Hematopoietic multipotent progenitor cell (in vitro differentiated cells): ENCODE measurements at regions not wholly inside any gene's neighbourhood (a gene's known extent, or its start where the extent isn't known, plus 50 kb on each side); places are given as distances from the start of the nearest gene placed in this dataset.
A peak's percentile ranks its signal among the peaks of the same experiment; 100 is the strongest.
"Not testable (repeated sequence)": the region's sequence is repeated elsewhere in the genome, so short reads cannot be mapped to it uniquely, and the experiment has no call there.

ENCODE experiments used
- DNase-seq, 3 donors: peaks; one replicate each; pipeline ENCODE4 v3.0.0-alpha.2; 2011 to 2015; ENCODE audit warnings: low read depth in 2 of 3, low spot score in 2 of 3

DNA sequence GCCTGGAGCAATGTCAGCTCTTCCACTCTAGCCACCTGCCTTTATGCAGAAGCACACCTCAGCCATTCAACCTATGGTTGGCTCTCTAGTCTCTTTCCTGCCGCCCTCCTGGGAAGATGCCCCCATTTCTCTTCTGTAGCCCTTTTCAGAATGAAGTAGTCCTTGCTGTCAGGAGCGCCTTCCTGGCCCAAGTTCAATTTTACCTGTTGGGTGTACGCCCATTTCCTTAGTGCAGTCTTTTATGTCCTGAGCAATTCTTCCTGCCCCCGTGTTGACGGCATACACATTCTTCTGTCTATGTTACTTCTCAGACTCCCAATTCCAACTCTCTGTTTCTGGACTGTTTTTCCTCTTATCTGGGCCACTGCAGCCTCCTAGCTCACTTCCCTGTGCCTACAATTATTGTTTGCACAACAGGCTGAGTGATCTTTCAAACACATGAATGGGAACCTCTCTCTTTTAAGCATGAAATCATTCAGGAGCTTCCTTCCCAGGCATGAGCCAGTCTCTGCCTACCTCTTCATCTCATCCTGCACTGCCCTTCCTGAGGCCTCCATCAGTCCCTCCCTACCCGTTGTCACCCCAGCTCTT, 389.2 kb downstream of the CD83 start:
- DNase-seq, result no peak

DNA sequence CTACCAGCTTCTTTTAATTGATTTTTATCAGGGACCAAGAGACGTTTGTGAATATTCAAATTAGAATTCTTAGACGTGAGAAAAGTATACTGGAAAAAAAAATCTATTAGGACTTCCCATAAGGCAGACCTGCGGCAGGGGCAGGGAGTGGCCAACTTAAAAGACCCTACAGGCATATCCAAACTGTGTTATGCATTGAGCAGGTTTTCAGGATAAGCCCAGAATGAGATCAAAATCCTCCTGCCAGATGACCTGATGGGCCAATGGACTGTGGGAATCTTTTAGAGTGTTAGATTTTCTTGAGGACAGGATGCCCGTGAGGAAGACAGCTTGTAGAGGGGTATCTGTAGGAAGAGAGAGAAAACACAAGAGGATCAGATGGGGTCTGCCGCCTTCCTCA, 391.5 kb downstream of the CD83 start:
- DNase-seq, result no peak

DNA sequence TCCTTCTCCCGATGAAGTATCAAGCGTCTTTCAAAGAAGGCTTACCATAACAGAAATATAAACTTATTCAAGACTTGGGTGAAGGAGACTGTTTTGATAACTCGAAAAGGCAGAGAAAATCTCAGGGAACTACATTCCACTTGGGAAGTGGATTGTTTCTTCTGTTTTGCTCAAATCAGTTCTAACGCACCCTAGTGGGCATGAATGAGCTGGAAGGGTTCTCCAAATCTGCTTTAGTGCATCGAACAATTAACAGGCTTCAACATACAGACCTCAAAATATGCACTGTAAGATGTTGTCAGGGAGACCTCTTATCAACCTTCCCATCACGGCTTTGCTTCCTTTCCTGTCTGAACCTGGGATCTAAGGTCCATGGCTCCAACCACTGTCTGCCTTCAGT, 392.5 kb downstream of the CD83 start:
- DNase-seq, result no peak

DNA sequence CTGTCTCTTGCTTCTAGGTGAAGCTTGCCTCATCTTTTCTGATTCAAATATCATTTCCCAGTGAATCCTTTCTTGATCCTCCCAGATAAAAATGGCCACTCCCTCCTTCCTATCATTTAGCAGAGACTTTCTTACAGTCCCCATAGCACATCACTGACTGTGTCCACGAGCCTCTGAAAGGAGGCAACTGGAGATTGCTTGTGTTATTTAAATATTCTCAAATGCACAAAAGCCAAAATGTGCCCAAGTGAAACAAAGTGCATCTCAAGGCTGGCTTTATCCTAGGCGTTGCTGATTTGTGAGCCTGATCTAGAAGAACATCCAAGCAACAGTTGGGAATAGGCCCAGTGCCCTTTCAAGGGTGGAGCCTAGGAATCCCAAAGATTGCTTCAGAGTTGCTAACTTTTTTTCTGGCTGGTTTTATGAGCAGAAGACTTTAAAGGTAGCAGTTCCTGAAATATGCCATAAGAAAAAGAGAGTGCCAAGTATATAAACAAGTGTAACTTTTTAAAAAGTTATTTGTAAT, 393.6 kb downstream of the CD83 start:
- DNase-seq, result no peak

DNA sequence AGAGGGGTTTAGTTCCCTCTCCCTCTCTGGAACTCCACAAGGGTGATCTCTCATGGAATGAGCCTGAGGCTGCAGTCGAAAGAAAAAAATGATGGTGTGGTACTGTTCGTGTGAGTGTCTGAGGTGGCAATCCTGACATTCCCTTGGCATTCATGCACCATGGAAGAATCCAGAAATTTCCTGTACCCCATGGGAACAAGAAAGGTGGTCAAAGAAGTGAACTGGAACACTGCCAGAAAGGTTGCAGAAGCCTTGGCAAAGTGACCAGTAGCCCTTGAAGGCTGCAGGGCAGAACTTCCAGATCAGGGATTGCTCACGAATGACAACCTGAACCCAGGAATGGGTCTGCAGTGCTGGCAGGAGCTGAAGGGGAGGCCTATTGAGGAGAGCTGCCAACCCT, 394.7 kb downstream of the CD83 start:
- DNase-seq, result no peak

DNA sequence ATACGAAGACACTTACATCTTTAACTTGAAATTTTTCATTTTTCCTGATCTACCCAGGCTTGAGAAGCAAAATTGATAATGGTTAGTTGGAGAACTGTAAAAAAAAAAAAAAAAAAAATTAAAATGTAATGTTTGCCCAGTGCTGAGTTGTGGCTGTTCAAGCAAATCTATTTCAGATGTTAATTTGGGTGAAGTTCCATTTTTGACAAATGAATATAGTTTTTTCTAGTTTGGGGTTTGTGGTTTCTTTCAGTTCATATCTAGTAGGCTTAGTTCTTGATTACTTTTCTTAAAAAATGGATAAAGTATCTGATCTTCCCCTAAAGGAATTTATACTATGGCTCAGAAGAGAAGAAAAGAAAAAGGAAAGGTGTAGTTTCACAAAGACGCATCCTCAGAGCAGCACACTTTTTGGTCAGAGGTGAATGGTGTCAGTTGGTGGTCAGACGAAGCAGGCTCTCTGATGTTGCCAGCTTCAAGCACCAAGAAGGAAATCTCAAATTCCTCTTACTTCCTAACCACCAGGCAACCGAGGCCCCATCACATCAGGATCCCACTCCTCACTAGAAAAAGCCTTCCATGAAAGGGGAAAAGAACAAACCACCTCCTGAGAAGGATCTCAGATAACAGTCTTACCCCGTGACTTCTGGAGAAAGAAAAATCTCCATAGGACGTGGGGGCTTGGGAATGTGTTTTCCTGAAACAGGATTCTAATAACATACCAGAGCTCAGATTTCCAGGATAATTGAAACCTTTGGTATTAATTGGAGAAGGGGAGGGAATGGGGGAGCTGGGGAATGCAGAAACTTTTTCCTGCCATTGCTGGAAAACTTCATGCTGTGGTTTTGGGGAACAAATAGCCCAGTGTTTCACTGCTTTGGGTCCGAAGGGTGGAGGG, 396.2 kb downstream of the CD83 start:
- peak in 1 of 3 donors; percentile 24 for DNase-seq

DNA sequence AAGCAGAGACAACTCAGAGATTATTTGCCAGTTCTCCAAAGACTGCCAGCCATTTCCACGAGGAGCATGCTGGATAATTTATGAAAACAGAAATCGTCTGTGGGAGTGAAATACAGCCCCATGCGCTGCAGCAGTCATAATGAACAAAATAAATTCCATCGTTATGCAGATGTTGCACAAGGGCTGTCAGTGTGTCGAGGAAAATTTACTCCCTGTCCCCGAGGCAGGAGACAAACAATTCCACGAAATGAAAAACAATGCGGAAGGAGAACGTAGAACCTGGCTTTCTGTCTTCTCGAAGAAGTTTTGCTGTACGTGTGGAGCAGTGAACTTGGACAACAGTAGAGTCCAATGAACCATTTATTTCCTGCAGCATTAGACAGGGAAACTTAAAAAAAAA, 399.4 kb downstream of the CD83 start:
- DNase-seq, result no peak

DNA sequence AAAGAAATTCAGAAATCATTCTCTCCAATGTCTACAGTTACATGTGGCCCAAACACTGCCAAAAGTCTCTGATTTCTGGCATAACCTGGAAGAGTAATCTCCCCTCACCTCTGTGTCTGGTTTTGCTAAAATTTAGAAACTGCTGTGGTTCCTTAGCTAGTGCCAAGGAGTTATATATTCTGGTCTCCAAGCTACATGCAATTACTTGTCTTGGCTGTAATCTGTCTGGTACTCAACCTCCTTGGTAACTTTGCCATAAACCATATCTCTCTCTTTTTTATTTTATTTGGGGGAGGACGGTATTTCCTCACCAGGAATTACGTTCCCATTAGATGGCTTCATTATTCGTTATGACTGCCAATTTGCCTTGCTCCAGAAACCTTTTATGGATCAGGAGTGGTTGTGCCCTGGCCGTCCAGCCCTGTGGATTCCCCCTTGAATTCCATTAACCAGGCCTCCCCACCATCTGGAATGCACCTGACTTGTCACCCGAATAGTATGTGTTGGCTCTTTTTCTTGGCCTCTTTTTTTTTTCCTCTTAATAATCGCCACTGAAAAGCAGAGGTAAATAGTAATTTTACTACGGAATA, 400.0 kb downstream of the CD83 start:
- no peak for DNase-seq

DNA sequence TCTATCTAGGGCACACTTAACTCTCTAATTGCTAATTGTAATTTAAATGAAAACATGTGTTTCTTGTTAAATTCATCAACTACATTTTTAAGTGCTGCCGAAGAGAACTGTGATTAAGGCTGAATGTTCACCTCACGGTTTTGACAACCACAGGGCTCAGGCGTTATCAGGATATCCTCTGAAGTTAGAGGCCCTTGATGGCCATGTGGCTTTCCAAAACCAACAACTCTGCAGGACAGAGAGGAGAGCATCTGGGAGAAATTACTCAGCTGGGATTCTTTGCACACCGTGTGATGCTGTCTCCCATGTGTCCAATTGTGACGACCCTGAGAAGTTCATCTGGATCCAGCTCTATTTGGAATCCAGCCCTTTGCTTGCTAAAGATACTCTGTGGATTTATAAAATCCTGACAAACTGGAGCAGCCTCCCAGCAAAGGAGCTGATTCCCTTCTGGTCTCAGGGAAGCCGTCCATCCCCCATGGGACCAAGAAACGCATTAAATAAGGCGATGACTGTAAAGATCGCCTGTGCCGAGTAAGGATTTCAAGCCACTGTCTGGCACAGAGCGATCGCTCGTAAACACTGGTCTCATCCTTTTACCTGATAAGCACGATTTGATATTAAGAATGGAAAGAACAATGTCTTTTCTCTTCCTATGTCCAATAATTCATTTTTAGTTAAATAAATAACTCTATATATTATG, 401.1 kb downstream of the CD83 start:
- DNase-seq, result no peak

DNA sequence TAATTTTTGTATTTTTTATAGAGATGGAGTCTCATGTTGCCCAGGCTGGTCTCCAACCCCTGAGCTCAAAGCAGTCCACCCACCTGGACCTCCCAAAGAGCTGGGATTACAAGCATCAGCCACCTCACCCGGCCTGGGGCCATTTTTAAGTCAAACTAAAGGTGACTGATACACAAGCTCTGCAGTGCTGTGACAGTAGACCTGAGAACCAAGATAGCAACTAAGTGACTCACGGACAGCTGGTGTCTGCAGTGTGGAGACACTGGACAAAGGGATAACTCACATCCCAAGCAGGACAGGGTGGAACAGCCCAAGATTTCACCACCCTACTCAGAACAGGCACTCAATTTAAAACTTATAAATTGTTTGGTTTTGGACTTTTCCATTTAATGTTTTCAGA, 402.5 kb downstream of the CD83 start:
- no peak for DNase-seq

DNA sequence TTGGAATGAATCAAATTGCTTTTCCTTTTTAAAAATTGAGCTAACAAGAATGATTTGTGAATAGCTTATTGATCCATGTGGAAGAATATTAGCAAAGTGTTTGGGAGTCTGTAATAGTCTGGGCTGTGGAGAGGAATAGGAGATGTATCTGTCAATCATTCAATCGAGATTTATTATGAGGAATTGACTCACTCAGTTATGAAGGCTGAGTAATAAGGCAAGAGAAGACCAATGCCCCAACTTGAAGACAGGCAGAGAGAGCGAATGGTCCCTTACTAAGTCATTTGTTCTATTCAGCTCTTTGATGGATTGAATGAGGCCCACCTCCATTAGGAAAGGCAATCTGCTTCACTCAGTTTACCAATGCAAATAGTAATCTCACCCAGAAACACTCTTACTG, 403.0 kb downstream of the CD83 start:
- DNase-seq, result no peak

DNA sequence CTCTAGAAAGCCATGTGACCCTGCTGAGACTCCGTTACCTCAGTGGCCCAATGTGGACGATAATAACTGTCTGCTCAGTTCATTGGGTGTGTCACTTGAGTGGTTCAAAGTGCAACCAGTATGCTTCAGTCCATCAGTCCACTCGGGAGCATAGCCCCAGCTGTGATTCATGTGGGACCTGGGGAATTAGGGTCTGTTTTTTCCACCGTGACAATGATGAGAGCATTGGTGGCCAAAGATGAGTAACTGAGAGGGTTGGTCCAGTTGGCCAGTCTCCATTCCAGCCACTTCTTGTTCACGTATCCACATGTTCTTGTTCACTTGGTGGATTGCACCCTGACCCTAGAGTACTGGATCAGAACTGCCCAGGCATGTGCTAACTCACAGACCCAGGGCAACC, 403.6 kb downstream of the CD83 start:
- DNase-seq, result no peak

DNA sequence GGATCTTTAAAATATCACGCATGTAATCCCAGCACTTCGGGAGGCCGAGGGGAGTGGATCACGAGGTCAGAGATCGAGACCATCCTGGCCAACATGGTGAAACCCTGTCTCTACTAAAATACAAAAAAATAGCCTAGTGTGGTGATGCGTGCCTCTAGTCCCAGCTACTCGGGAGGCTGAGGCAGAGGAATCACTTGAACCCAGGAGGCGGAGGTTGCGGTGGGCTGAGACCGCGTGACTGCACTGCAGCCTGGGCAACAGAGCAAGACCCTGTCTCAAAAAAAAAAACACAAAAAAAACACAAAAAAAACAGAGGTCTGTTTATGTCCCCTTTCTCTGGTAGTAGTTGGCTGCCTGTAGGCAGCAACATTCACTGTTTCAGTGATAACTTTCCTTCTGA, 404.3 kb downstream of the CD83 start:
- not testable (repeated sequence) for DNase-seq

DNA sequence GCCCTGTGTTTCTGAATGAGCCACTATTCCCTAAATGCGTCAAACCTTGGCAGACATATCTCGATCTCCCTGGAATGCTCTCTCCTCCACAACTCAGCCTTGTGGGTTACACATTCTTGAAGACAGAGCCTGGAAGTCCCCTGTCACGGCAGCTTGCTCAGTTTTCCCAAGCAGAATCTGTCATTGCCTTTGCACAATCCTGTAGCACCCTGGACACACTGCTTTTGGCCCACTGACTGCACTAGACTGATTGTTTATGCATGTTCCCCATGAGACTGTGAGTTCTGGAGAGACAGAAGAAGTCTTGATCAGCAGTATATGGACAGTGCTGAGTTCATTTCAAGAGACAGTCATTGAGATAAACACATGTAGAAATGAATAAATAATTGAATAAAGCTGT, 406.7 kb downstream of the CD83 start:
- no peak for DNase-seq

DNA sequence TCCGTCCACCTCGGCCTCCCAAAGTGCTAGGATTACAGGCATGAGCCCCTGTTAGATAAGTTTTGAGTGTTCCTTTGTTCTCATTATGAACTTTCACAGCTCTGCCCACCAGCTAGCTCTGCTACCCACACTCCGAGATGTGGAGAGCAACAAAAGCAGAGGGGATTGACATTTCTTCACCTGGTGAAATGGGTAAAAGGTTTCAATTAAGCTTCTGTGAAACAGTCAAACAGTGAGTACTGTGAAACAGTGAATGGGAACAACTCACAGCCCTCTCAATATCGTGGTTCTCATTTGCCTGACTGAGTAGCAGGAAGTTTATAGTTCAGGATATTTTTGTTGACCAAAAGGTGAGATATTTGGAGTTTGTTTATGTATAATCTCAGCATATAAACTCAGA, 412.8 kb downstream of the CD83 start:
- DNase-seq, result no peak

DNA sequence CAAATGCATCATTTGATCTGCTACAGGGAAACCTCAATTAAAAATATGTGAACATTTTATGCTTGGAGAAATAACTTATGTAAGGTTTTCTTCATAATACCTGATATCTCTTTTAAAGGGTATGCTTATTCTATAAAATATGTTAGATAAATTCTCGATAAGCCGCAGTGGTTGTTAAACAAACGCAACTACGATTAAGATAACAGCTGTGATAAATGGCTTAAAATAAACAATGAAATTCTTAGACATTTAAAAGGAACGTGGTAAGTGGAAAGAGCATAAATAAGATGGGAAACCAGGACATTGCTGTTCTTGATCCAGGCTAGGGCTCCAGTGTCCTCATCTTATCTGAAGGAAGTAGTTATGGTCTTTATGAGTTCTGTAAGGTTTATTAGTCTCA, 415.9 kb downstream of the CD83 start:
- no peak for DNase-seq

DNA sequence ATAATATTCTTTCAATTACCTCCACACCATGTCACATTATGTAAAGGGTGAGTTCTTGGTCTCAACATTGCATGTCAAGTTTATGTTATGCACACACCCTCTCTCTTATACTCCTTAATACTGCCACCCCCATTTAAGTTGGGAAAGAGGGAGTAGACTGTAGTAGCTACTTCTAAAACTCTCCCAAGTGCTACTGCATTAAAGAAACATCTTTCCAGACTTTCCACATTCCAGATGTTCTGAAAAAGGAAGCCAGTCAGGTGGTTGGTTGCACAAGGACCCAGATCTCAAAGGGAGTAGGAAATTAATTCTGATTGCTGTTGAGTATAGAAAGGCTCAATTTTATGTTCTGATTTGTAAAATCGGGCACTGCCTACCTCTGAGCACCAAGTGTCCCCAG, 419.5 kb downstream of the CD83 start:
- no peak for DNase-seq

DNA sequence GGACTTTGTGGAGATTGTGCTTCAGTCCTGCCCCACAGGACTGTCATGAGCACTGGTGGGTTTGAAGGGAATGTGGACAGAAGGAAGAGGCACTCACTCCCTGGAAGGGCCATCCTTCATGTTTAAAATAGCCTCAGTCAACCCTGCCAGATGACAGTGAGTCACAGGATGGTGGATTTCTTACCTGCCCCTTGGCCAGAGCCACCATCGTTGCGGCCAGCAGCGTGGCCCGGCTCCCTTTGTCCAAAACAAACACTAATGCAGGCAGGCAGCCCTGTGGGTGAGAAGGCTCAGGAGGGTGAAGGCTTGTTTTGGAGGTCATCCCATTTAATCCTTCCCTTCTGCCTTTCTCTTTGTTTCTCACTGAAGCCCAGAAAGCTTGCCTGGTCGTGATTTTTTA, 422.7 kb downstream of the CD83 start:
- no peak for DNase-seq

DNA sequence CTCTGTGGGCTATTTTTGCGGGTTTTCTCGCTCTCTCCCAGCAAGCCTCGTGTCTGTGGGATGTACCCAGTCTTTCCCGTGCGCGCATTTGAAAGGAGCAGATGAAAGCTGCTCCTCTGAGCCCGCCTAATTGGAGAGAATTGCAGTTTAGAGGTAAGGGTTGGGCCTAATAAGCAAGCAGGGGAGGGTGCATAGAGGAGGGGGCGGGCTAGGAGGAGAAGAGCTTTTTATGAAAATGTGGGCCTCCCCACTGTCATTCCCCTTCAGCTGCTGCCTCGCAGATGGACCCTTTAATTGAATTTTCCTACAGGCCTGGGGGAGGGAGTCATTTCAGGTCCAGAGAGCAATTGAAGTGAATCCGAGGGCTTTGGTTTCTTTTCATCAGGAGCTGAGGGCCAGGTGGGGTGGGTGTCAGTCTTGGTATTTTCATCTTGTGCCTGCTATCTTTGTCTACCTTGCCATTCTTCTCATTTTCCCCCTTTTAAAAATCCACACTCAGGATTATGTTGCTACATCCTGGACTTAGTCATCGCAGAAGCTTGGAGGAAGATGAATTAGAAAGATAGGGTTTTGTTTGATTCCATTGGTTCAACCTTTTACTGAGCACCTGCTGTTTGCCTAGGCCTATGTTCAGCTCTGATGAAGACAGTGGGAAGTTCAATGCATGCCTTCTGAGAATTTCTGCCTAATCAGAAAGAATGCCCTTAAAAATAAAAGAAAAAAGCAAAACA, 423.4 kb downstream of the CD83 start:
- no peak for DNase-seq

DNA sequence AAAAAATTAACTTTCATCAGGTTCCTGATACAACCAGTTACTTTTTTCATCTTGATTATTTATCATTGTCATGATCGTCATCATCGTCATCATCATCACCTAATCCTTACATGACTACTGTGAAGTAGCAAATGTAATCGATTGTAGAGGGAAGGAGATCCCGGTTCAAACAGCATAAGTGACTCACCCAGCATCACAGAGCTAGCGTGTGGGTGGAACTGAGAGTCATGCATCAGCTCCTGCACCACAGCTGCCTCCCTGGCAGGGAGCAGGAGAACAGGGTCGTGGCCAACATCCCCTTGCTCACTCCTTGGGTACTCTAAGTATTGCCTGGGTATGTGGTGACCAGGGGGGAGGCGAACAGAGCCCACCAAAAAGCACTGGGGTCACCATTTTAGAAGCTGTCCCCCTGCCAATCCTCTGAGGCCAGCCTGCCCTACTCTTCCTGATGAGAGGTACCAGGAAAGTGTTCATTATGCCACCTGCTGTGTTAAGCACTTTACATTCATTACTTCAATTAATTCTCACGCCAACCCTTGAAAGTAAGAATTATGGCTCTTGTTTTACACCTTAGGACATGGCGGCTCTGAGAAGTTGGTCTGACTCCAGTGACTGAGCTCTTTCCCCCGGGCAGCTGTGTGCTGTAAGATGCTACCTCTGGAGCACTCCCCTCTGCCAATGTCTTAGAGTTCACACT, 425.2 kb downstream of the CD83 start:
- DNase-seq, result no peak
